ENCODE measurements at regions not wholly inside any gene's neighbourhood (a gene's known extent, or its start where the extent isn't known, plus 50 kb on each side); places are given as distances from the start of the nearest gene placed in this dataset.

GRCh38 chr4:71140563-71140962 is 147.1 kb downstream of the DCK start:
- no TSS peak for BruUV-seq (replicated peaks)
- no peak for DNase-seq (ENCODE audit: low read depth, low spot score)
- no peaks in the 10 kb centered on the region for H3K4me1 ChIP-seq (ENCODE audit: control insufficient read depth, insufficient read depth, low read length)
- ChIA-PET SMC1A (ENCODE audit: uncharacterized antibody, unreplicated experiment) (interaction anchor here (1.6 kb wide), 1 partner anchor 9 kb away, joined by 4 read pairs; no protein-coding TSS in a partner anchor), POLR2A (interaction anchor here (0.6 kb wide), 1 partner anchor 67 kb away, joined by 3 read pairs; no protein-coding TSS in a partner anchor), RAD21 (ENCODE audit: unreplicated experiment) (no interaction called here), CTCF (interaction anchor here (0.5 to 2.3 kb wide), 2 partner anchors 9 to 957 kb away, joined by 4 to 7 read pairs; no protein-coding TSS in a partner anchor)
- H3K4me3 ChIP-seq, result no peak overlapping the region
- no peak overlapping the region for H3K4me2 ChIP-seq (ENCODE audit: control insufficient read depth, insufficient read depth)
- no peaks in the 10 kb centered on the region for H4K20me1 ChIP-seq (ENCODE audit: control insufficient read depth, insufficient read depth)
- no peaks in the 10 kb centered on the region for H3K9me3 ChIP-seq (replicated peaks; ENCODE audit: control insufficient read depth, insufficient read depth, low read length)
- TF ChIP-seq ELK1 (IDR thresholded peaks at IDR 0.05; ENCODE audit: low read depth, low read length) (no peak), ETV6 (conservative IDR thresholded peaks at IDR 0.05 in 1 of 2, IDR thresholded peaks at IDR 0.05 in 1 of 2; ENCODE audit: borderline replicate concordance in 1 of 2, low read depth in 1 of 2) (no peak), MTA2 (IDR thresholded peaks at IDR 0.05; ENCODE audit: low read depth) (no peak), BACH1 (IDR thresholded peaks at IDR 0.05; ENCODE audit: borderline replicate concordance) (no peak), SRF (IDR thresholded peaks at IDR 0.05; ENCODE audit: low read depth in 2 of 2, low read length in 2 of 2) (no peak), RAD21 (IDR thresholded peaks at IDR 0.05; ENCODE audit: insufficient read depth, low read depth, low read length) (no peak), PRDM15 (CRISPR knock-in tag; IDR thresholded peaks at IDR 0.05) (no peak), JUNB (IDR thresholded peaks at IDR 0.05) (no peak), SREBF1 (IDR thresholded peaks at IDR 0.05; ENCODE audit: low read length) (no peak), SP1 (IDR thresholded peaks at IDR 0.05; ENCODE audit: low read depth, low read length) (no peak), ZBTB4 (CRISPR knock-in tag; IDR thresholded peaks at IDR 0.05) (no peak)
- H3K27me3 ChIP-seq (replicated peaks in 1 of 2; ENCODE audit: control insufficient read depth in 2 of 2, insufficient read depth in 2 of 2, low read length in 1 of 2), result no peaks in the 10 kb centered on the region
- in situ Hi-C loops (cut with MboI) (no loop called here), intact Hi-C loops (cut with micrococcal nuclease; ENCODE audit: unreplicated experiment) (no loop called here)
- 24% methylated on average over 2 of the region's 2 CpGs for WGBS (ENCODE audit: insufficient coverage, insufficient replicate concordance, low lambda C conversion rate, missing lambda C conversion rate)
- ATAC-seq, result no peak
- H3K9ac ChIP-seq (ENCODE audit: control insufficient read depth, insufficient read depth, low read length), result no peak overlapping the region
- H3K36me3 ChIP-seq (ENCODE audit: control insufficient read depth in 2 of 2, insufficient read depth in 2 of 2, low read length in 1 of 2), result no peaks in the 10 kb centered on the region
- H3K27ac ChIP-seq (ENCODE audit: control insufficient read depth, insufficient read depth), result no peak overlapping the region
- no peak for FAIRE-seq
- no peak overlapping the region for H2AFZ ChIP-seq (ENCODE audit: control insufficient read depth, low read depth, low read length)
- no peaks in the 10 kb centered on the region for H3K79me2 ChIP-seq (ENCODE audit: control insufficient read depth, insufficient read depth, low read length)
